Activated naive CD4-positive, alpha-beta T cell treated with anti-CD3 and anti-CD28 coated beads for 36 hours (primary cell): ENCODE measurements at regions not wholly inside any gene's neighbourhood (a gene's known extent, or its start where the extent isn't known, plus 50 kb on each side); places are given as distances from the start of the nearest gene placed in this dataset.

ENCODE experiments used
- CTCF ChIA-PET: fragments of 350-600 bp; sonication (Branson Sonifier 250); formaldehyde crosslinking; loops from one replicate; lab custom pipeline; 2021; ENCODE audit warnings: antibody characterized with exemption; lab: Charles Lee
- DNase-seq: peaks from one replicate; pipeline ENCODE4 v3.0.0-alpha.2; 2020
- H3K27ac Mint-ChIP-seq: one replicate; pipeline ENCODE4 v1.8.0; 2021; ENCODE audit warnings: mild to moderate bottlenecking, mixed read lengths
- H3K27me3 Mint-ChIP-seq: one replicate; pipeline ENCODE4 v1.8.0; 2021; ENCODE audit warnings: low read depth, mixed read lengths
- H3K36me3 Mint-ChIP-seq: one replicate; pipeline ENCODE4 v1.8.0; 2021; ENCODE audit warnings: low read depth, mixed read lengths
- H3K4me1 Mint-ChIP-seq: one replicate; pipeline ENCODE4 v1.8.0; 2021; ENCODE audit warnings: low read depth, mixed read lengths
- H3K4me3 Mint-ChIP-seq: one replicate; pipeline ENCODE4 v1.8.0; 2021; ENCODE audit warnings: mild to moderate bottlenecking, moderate library complexity, mixed read lengths
- H3K9me3 Mint-ChIP-seq: one replicate; pipeline ENCODE4 v1.8.0; 2021; ENCODE audit warnings: mixed read lengths
- intact Hi-C: fragments of 100-400 bp; cut with micrococcal nuclease; formaldehyde crosslinking; loops from one replicate; pipeline ENCODE4 v1.15.1; 2023

- intact Hi-C loops = no loop called here
Observed at GRCh38 chr13:109605846-109606245, 180.5 kb downstream of the IRS2 start.

GRCh38 chr13:109604894-109605293 is 181.5 kb downstream of the IRS2 start:
- Mint-ChIP-seq H3K27me3 (no peaks in the 10 kb centered on the region), H3K4me1 (peaks cover 2% of the 10 kb centered on the region), H3K4me3 (no peak overlapping the region), H3K27ac (no peak overlapping the region), H3K9me3 (no peaks in the 10 kb centered on the region), H3K36me3 (no peaks in the 10 kb centered on the region)
- DNase-seq = no peak
- intact Hi-C loops = no loop called here
- CTCF ChIA-PET = no interaction called here

More at GRCh38 chr13:109605846-109606245, 180.5 kb downstream of the IRS2 start:
- DNase-seq = no peak
- no peaks in the 10 kb centered on the region for H3K9me3 Mint-ChIP-seq
- H3K27ac Mint-ChIP-seq = no peak overlapping the region
- no peak overlapping the region for H3K4me3 Mint-ChIP-seq
- peaks cover 2% of the 10 kb centered on the region for H3K4me1 Mint-ChIP-seq
- no peaks in the 10 kb centered on the region for H3K27me3 Mint-ChIP-seq
- H3K36me3 Mint-ChIP-seq = no peaks in the 10 kb centered on the region
- CTCF ChIA-PET = no interaction called here

- no peak for DNase-seq
- intact Hi-C loops = no loop called here
- Mint-ChIP-seq H3K9me3 (no peaks in the 10 kb centered on the region), H3K4me3 (no peak overlapping the region), H3K27me3 (no peaks in the 10 kb centered on the region), H3K4me1 (peaks cover 2% of the 10 kb centered on the region), H3K36me3 (no peaks in the 10 kb centered on the region), H3K27ac (no peak overlapping the region)
- CTCF ChIA-PET = no interaction called here
Observed at GRCh38 chr13:109602356-109602755, 184.0 kb downstream of the IRS2 start.

- DNase-seq = no peak
- Mint-ChIP-seq H3K36me3 (no peaks in the 10 kb centered on the region), H3K27ac (no peak overlapping the region), H3K4me1 (no peaks in the 10 kb centered on the region), H3K4me3 (no peak overlapping the region), H3K27me3 (no peaks in the 10 kb centered on the region), H3K9me3 (no peaks in the 10 kb centered on the region)
- intact Hi-C loops = no loop called here
- CTCF ChIA-PET = no interaction called here
Observed at GRCh38 chr13:109599901-109600657, 186.3 kb downstream of the IRS2 start.

GRCh38 chr13:109595471-109595870 is 190.9 kb downstream of the IRS2 start:
- H3K27ac Mint-ChIP-seq = no peak overlapping the region
- intact Hi-C loops = no loop called here
- DNase-seq = no peak
- H3K4me3 Mint-ChIP-seq = no peak overlapping the region
- H3K27me3 Mint-ChIP-seq = no peaks in the 10 kb centered on the region
- no peaks in the 10 kb centered on the region for H3K9me3 Mint-ChIP-seq
- H3K36me3 Mint-ChIP-seq = no peaks in the 10 kb centered on the region
- CTCF ChIA-PET = no interaction called here
- H3K4me1 Mint-ChIP-seq = no peaks in the 10 kb centered on the region

GRCh38 chr13:109593230-109593629 is 193.2 kb downstream of the IRS2 start:
- Mint-ChIP-seq H3K4me3 (no peak overlapping the region), H3K4me1 (no peaks in the 10 kb centered on the region), H3K9me3 (no peaks in the 10 kb centered on the region), H3K27me3 (no peaks in the 10 kb centered on the region), H3K36me3 (no peaks in the 10 kb centered on the region), H3K27ac (no peak overlapping the region)
- CTCF ChIA-PET = no interaction called here
- intact Hi-C loops = no loop called here
- no peak for DNase-seq

GRCh38 chr13:109592770-109593169 is 193.6 kb downstream of the IRS2 start:
- H3K4me1 Mint-ChIP-seq = no peaks in the 10 kb centered on the region
- no peak overlapping the region for H3K4me3 Mint-ChIP-seq
- H3K9me3 Mint-ChIP-seq = no peaks in the 10 kb centered on the region
- intact Hi-C loops = no loop called here
- no peak overlapping the region for H3K27ac Mint-ChIP-seq
- H3K36me3 Mint-ChIP-seq = no peaks in the 10 kb centered on the region
- DNase-seq = no peak
- no peaks in the 10 kb centered on the region for H3K27me3 Mint-ChIP-seq
- CTCF ChIA-PET = no interaction called here

- H3K4me1 Mint-ChIP-seq = no peaks in the 10 kb centered on the region
- DNase-seq = no peak
- peaks cover 2% of the 10 kb centered on the region for H3K27me3 Mint-ChIP-seq
- H3K36me3 Mint-ChIP-seq = no peaks in the 10 kb centered on the region
- no peak overlapping the region for H3K4me3 Mint-ChIP-seq
- intact Hi-C loops = no loop called here
- CTCF ChIA-PET = no interaction called here
- H3K27ac Mint-ChIP-seq = no peak overlapping the region
- H3K9me3 Mint-ChIP-seq = no peaks in the 10 kb centered on the region
Observed at GRCh38 chr13:109587689-109588088, 198.7 kb downstream of the IRS2 start.

GRCh38 chr13:109586509-109587346 is 199.7 kb downstream of the IRS2 start:
- no peak for DNase-seq
- intact Hi-C loops = no loop called here
- Mint-ChIP-seq H3K36me3 (no peaks in the 10 kb centered on the region), H3K9me3 (no peaks in the 10 kb centered on the region), H3K4me3 (no peak overlapping the region), H3K27me3 (peaks cover 2% of the 10 kb centered on the region), H3K27ac (no peak overlapping the region), H3K4me1 (no peaks in the 10 kb centered on the region)
- CTCF ChIA-PET = no interaction called here

GRCh38 chr13:109584844-109585361 is 201.5 kb downstream of the IRS2 start:
- CTCF ChIA-PET = interaction anchor here (0.6 kb wide), 1 partner anchor 183 kb away, joined by 3 read pairs; no protein-coding TSS in a partner anchor
- no peak overlapping the region for H3K27ac Mint-ChIP-seq
- H3K27me3 Mint-ChIP-seq = peaks cover 2% of the 10 kb centered on the region
- no peak for DNase-seq
- intact Hi-C loops = no loop called here
- H3K36me3 Mint-ChIP-seq = no peaks in the 10 kb centered on the region
- no peaks in the 10 kb centered on the region for H3K9me3 Mint-ChIP-seq
- H3K4me1 Mint-ChIP-seq = no peaks in the 10 kb centered on the region
- no peak overlapping the region for H3K4me3 Mint-ChIP-seq

GRCh38 chr13:109577191-109577700 is 209.1 kb downstream of the IRS2 start:
- no peak for DNase-seq
- H3K9me3 Mint-ChIP-seq = no peaks in the 10 kb centered on the region
- H3K27ac Mint-ChIP-seq = no peak overlapping the region
- no peaks in the 10 kb centered on the region for H3K27me3 Mint-ChIP-seq
- CTCF ChIA-PET = no interaction called here
- no peak overlapping the region for H3K4me3 Mint-ChIP-seq
- no peaks in the 10 kb centered on the region for H3K36me3 Mint-ChIP-seq
- intact Hi-C loops = no loop called here
- no peaks in the 10 kb centered on the region for H3K4me1 Mint-ChIP-seq

GRCh38 chr13:109576331-109576813 is 210.0 kb downstream of the IRS2 start:
- Mint-ChIP-seq H3K4me3 (no peak overlapping the region), H3K9me3 (no peaks in the 10 kb centered on the region), H3K27me3 (no peaks in the 10 kb centered on the region), H3K36me3 (no peaks in the 10 kb centered on the region), H3K27ac (no peak overlapping the region), H3K4me1 (no peaks in the 10 kb centered on the region)
- no peak for DNase-seq
- CTCF ChIA-PET = no interaction called here
- intact Hi-C loops = no loop called here
